Osteoblast (primary cell): ENCODE measurements at regions not wholly inside any gene's neighbourhood (a gene's known extent, or its start where the extent isn't known, plus 50 kb on each side); places are given as distances from the start of the nearest gene placed in this dataset.

ENCODE experiments used
- DNase-seq: peaks from one replicate; pipeline ENCODE4 v3.0.0; 2011; ENCODE audit warnings: low spot score, mixed read lengths; ENCODE audit not compliant: insufficient read length; ENCODE audit errors: missing footprints
- H2AFZ ChIP-seq: 2 replicates; pipeline ENCODE4 v1.6.0; 2011; ENCODE audit warnings: mild to moderate bottlenecking, low read length
- H3K27ac ChIP-seq: 2 replicates; pipeline ENCODE4 v1.5.1; 2011; ENCODE audit warnings: mild to moderate bottlenecking, low read depth, low read length, moderate library complexity
- H3K27me3 ChIP-seq: 2 replicates; pipeline ENCODE4 v1.6.0; 2012; ENCODE audit warnings: mild to moderate bottlenecking, control low read depth, inconsistent platforms, low read length, moderate library complexity; ENCODE audit not compliant: insufficient read depth
- H3K36me3 ChIP-seq: 2 replicates; pipeline ENCODE4 v1.5.1; 2011; ENCODE audit warnings: mild to moderate bottlenecking, low read length, control low read depth, moderate library complexity; ENCODE audit not compliant: insufficient read depth
- H3K4me1 ChIP-seq: 2 replicates; pipeline ENCODE4 v1.5.1; 2011; ENCODE audit warnings: mild to moderate bottlenecking, low read length, control low read depth, moderate library complexity; ENCODE audit not compliant: insufficient read depth
- H3K4me2 ChIP-seq: 2 replicates; pipeline ENCODE4 v1.6.0; 2011; ENCODE audit warnings: mild to moderate bottlenecking, low read length; ENCODE audit not compliant: insufficient read depth
- H3K4me3 ChIP-seq: fragments of 200-600 bp; sonication (generic); 3 replicates; pipeline ENCODE4 v1.5.1; 2012; ENCODE audit warnings: mild to moderate bottlenecking, low read length, inconsistent platforms; ENCODE audit not compliant: insufficient read depth
- H3K79me2 ChIP-seq: 2 replicates; pipeline ENCODE4 v1.6.0; 2012; ENCODE audit warnings: mild to moderate bottlenecking, low read length, control low read depth, inconsistent platforms; ENCODE audit not compliant: insufficient read depth
- H3K9me3 ChIP-seq: 2 replicates; pipeline ENCODE4 v1.5.1; 2011; ENCODE audit warnings: low read depth, low read length, control low read depth
- H4K20me1 ChIP-seq: 2 replicates; pipeline ENCODE4 v1.6.0; 2012; ENCODE audit warnings: mild to moderate bottlenecking, low read length, control low read depth; ENCODE audit not compliant: insufficient read depth
- TF ChIP-seq, protein P1 (sequence below): IDR thresholded peaks from 2 replicates; pipeline ENCODE4 v1.5.1; 2011; ENCODE audit warnings: mild to moderate bottlenecking, low read depth, low read length, moderate library complexity; ENCODE audit errors: extremely low read depth

DNA sequence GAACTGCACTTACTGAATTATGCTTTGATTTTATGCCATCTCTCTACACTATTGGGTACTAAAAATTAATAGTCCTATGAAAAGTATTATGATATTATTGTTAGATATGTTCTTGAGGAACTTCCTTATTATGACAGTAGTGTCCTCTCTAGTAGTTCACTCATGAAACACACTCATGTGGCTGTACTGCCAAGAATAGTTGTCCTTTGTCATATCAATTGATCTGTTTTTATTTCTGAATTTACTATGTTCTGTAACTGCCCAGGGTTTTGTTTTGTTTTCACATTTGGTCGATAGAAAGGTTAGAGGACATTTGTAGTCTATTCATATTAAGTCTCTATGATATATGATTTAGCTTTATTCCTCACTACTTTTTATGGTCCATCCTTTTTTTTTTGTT is 215.2 kb downstream of the PPARGC1A start:
- H3K9me3 ChIP-seq, result no peaks in the 10 kb centered on the region
- H3K27ac ChIP-seq, result no peak overlapping the region
- TF ChIP-seq, protein P1, sequence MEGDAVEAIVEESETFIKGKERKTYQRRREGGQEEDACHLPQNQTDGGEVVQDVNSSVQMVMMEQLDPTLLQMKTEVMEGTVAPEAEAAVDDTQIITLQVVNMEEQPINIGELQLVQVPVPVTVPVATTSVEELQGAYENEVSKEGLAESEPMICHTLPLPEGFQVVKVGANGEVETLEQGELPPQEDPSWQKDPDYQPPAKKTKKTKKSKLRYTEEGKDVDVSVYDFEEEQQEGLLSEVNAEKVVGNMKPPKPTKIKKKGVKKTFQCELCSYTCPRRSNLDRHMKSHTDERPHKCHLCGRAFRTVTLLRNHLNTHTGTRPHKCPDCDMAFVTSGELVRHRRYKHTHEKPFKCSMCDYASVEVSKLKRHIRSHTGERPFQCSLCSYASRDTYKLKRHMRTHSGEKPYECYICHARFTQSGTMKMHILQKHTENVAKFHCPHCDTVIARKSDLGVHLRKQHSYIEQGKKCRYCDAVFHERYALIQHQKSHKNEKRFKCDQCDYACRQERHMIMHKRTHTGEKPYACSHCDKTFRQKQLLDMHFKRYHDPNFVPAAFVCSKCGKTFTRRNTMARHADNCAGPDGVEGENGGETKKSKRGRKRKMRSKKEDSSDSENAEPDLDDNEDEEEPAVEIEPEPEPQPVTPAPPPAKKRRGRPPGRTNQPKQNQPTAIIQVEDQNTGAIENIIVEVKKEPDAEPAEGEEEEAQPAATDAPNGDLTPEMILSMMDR, result no peak

DNA sequence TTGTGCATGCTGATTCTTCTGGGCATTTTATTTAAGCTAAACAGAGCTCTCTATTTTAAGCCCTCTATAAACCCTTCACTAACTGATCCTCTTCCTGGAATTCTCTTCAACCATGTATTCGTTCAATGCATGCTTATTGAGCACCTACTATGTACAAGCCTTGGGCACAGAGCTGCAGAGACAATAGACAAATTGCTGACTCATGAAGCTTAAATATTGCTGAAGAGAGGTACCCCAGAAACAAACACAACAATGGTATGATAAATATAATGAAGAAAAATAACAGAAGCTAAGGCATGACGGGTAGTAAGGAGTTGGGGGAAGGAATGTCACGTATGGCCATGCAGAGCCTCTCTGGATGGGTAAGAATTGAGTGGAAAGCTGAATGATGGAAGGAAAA is 222.2 kb downstream of the PPARGC1A start:
- Histone ChIP-seq H3K4me3 (no peak overlapping the region), H3K4me2 (no peak overlapping the region), H3K9me3 (no peaks in the 10 kb centered on the region), H3K4me1 (no peaks in the 10 kb centered on the region), H3K27ac (no peak overlapping the region), H3K79me2 (no peaks in the 10 kb centered on the region), H2AFZ (no peak overlapping the region), H3K36me3 (no peaks in the 10 kb centered on the region), H4K20me1 (no peaks in the 10 kb centered on the region), H3K27me3 (no peaks in the 10 kb centered on the region)
- TF ChIP-seq, protein P1, result no peak
- DNase-seq, result no peak

More for the DNA sequence above, 215.2 kb downstream of the PPARGC1A start:
- no peaks in the 10 kb centered on the region for H3K79me2 ChIP-seq
- H3K36me3 ChIP-seq, result no peaks in the 10 kb centered on the region
- no peak overlapping the region for H2AFZ ChIP-seq
- DNase-seq, result no peak
- H3K4me1 ChIP-seq, result no peaks in the 10 kb centered on the region
- no peak overlapping the region for H3K4me2 ChIP-seq
- H3K4me3 ChIP-seq, result no peak overlapping the region
- no peaks in the 10 kb centered on the region for H3K27me3 ChIP-seq
- no peaks in the 10 kb centered on the region for H4K20me1 ChIP-seq

DNA sequence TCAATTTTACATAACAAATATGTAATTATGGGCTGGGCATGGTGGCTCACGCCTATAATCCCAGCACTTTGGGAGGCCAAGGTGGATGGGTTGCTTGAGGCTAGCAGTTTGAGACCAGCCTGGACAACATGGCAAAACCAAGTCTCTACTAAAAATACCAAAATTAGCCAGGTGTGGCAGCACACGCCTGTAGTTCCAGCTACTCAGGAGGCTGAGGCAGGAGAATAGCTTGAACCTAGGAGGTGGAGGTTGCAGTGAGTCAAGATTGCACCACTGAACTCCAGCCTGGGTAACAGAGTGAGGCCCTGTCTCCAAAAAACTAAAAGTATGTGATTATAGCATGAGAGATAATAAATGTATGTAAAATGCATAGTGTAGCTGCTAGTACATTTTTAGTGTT is 229.0 kb downstream of the PPARGC1A start:
- H3K4me2 ChIP-seq, result no peak overlapping the region
- no peak overlapping the region for H2AFZ ChIP-seq
- H3K27ac ChIP-seq, result no peak overlapping the region

DNA sequence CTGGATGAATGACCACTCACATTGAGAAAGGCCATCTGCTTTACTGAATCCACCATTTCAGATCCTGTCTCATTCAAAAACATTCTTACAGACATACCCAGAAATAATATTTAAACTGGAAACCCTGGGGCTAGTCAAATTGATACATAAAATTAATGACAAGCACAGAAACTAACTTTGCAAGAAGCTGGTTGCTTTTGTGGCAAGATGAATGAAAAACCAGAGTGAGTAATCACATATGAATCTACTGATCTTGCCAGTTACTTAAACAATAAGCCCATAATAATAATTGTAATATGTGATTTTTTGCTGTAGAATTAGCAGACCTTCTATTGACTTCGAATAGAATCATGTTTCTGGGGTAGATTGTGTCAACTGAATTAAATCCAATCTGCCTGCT is 235.1 kb downstream of the PPARGC1A start:
- H3K4me2 ChIP-seq, result no peak overlapping the region
- no peaks in the 10 kb centered on the region for H3K36me3 ChIP-seq
- H3K4me1 ChIP-seq, result no peaks in the 10 kb centered on the region
- no peaks in the 10 kb centered on the region for H3K27me3 ChIP-seq
- TF ChIP-seq, protein P1, result no peak
- no peak overlapping the region for H2AFZ ChIP-seq
- DNase-seq, result no peak
- H3K27ac ChIP-seq, result no peak overlapping the region
- no peaks in the 10 kb centered on the region for H3K9me3 ChIP-seq
- no peaks in the 10 kb centered on the region for H3K79me2 ChIP-seq
- no peaks in the 10 kb centered on the region for H4K20me1 ChIP-seq
- no peak overlapping the region for H3K4me3 ChIP-seq

More for the DNA sequence above, 229.0 kb downstream of the PPARGC1A start:
- TF ChIP-seq, protein P1, result no peak
- no peaks in the 10 kb centered on the region for H3K79me2 ChIP-seq
- no peaks in the 10 kb centered on the region for H3K36me3 ChIP-seq
- no peaks in the 10 kb centered on the region for H4K20me1 ChIP-seq
- no peaks in the 10 kb centered on the region for H3K9me3 ChIP-seq
- no peaks in the 10 kb centered on the region for H3K27me3 ChIP-seq
- DNase-seq, result no peak
- no peaks in the 10 kb centered on the region for H3K4me1 ChIP-seq
- no peak overlapping the region for H3K4me3 ChIP-seq
